Uterus (tissue), 2 donors: ENCODE measurements at regions not wholly inside any gene's neighbourhood (a gene's known extent, or its start where the extent isn't known, plus 50 kb on each side); places are given as distances from the start of the nearest gene placed in this dataset.

ENCODE experiments used
- POLR2A ChIP-seq, 2 donors: fragments of 450-650 bp; IDR thresholded peaks; one replicate each; pipeline ENCODE4 v1.6.1; 2016; ENCODE audit warnings: antibody characterized with exemption in 2 of 2, mild to moderate bottlenecking in 1 of 2, moderate library complexity in 1 of 2
- TF ChIP-seq, protein P1 (sequence below), 4 experiments: fragments of 200-600 bp in 2 of 4; fragments of 450-650 bp in 2 of 4; sonication (generic) in 2 of 4; IDR thresholded peaks; one replicate each; pipeline ENCODE4 v1.5.1; 2016 to 2019; ENCODE audit warnings: antibody characterized with exemption in 4 of 4, mild to moderate bottlenecking in 2 of 4, moderate library complexity in 1 of 4

DNA sequence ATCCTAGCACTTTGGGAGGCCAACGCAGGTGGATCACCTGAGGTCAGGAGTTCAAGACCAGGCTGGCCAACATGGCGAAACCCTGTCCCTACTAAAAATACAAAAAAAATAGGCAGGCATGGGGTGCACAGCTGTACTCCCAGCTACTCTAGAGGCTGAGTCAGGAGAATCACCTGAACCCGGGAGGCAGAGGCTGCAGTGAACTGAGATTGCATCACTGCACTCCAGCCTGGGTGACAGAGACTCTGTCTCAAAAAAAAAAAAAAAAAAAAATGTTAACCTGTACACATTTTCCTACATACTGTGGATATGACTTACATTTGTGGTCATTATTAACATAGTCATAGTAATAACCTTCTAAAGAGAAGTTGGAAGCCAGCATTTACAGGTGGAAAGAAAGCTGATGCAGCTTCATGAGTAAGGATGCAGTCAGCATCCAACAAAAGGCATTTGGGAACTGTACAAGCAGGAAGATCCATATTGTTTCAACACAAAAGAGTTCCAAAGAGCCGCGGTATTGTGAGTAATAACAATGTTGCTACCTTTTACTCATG, 186.2 kb downstream of the GPX5 start:
- TF ChIP-seq, protein P1, sequence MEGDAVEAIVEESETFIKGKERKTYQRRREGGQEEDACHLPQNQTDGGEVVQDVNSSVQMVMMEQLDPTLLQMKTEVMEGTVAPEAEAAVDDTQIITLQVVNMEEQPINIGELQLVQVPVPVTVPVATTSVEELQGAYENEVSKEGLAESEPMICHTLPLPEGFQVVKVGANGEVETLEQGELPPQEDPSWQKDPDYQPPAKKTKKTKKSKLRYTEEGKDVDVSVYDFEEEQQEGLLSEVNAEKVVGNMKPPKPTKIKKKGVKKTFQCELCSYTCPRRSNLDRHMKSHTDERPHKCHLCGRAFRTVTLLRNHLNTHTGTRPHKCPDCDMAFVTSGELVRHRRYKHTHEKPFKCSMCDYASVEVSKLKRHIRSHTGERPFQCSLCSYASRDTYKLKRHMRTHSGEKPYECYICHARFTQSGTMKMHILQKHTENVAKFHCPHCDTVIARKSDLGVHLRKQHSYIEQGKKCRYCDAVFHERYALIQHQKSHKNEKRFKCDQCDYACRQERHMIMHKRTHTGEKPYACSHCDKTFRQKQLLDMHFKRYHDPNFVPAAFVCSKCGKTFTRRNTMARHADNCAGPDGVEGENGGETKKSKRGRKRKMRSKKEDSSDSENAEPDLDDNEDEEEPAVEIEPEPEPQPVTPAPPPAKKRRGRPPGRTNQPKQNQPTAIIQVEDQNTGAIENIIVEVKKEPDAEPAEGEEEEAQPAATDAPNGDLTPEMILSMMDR (IDR thresholded peaks at IDR 0.05), result no peak
- TF ChIP-seq POLR2A (IDR thresholded peaks at IDR 0.05), result no peak
